SHP77 (cell line): ENCODE measurements at regions not wholly inside any gene's neighbourhood (a gene's known extent, or its start where the extent isn't known, plus 50 kb on each side); places are given as distances from the start of the nearest gene placed in this dataset.
"Not testable (repeated sequence)": the region's sequence is repeated elsewhere in the genome, so short reads cannot be mapped to it uniquely, and the experiment has no call there.

Experiments used
- DNase-seq, 2 experiments: peaks; one replicate each; lab custom pipeline; 2025; lab: John Stamatoyannopoulos, UW

- DNase-seq, result not testable (repeated sequence)
These were observed 100.5 kb upstream of the PZP start for GRCh38 chr12:9308745-9309144.

- DNase-seq, result not testable (repeated sequence)
These were observed 100.0 kb upstream of the PZP start for GRCh38 chr12:9308163-9308562.

DNA sequence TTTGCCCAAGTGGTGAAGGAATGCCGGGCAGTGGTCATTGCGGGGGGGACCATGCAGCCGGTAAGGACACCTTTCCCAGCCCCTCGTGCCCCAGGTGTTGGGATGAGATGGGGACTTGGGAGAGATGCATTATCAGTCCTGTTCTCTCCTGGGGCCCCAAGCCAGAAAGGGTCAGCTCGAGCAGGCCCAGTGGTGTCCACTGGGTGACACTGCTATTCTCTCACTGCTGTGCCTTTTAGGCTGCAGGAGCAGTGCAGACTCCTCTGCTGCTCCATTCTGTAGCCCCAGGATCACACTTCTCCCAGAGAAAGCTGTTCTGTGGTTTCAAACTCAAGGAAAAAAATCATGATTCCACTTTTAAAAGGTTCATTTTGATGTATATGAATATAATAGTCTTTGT, 99.1 kb upstream of the PZP start:
- DNase-seq, result not testable (repeated sequence)

DNA sequence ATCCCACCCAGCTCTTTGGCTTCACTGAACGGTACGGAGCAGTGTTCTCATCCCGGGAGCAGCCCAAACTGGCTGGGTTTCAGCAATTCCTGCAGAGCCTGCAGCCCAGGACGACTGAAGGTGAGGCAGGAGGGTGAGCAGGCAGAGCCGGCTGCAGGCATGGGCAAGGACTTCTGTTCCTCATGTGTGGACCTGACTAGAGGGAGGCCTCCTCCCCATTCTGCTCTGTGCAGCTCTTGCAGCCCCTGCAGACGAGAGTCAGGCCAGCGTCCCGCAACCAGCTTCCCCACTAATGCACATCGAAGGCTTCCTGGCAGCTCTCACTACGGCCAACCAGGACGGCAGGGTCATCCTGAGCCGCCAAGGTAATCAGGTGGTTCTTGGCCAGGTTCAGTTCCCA, 97.8 kb upstream of the PZP start:
- not testable (repeated sequence) for DNase-seq

DNA sequence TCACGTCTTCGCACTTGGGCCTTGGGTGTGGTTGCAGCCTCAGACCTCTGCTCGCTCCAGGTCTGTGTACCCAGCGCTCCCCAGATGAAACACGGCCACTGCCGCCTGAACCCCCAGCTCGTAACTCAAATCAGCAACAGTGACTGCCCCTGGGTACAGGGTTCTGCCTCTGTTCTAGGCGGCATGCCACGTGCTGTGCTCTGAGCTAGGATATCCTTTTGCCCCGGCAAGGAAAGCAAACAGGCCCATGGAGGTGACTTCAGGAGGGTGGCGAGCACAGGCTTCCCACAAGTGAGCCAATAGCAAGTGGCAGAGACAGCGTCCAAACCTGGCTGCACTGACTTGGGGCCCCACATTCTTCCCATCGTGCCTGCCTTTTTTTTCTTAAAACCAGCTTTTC, 96.3 kb upstream of the PZP start:
- not testable (repeated sequence) for DNase-seq

- not testable (repeated sequence) for DNase-seq
These were observed 87.7 kb upstream of the PZP start for GRCh38 chr12:9295872-9296271.

GRCh38 chr12:9294072-9294620, 86.0 kb upstream of the PZP start:
- DNase-seq, result not testable (repeated sequence)

DNA sequence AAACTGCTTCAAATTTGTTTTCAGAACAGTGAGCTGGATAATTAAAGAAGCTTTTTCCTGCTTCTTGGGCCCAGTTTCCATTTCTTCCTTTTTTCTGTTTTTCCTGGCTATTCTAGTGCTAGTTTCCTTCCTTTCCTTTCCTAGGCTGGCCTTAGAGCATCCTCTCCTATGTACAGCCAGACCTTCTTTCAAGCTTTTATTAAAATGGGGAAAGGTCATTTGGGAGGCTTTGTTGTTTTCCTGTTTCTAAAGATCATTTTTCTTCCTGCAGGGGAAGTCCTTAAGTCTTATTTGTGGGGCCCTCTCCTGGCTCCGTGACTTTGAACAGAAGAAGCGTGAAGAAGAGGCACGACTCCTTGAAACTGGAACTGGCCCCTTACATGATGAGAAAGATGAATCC, 85.2 kb upstream of the PZP start:
- DNase-seq, result not testable (repeated sequence)

DNA sequence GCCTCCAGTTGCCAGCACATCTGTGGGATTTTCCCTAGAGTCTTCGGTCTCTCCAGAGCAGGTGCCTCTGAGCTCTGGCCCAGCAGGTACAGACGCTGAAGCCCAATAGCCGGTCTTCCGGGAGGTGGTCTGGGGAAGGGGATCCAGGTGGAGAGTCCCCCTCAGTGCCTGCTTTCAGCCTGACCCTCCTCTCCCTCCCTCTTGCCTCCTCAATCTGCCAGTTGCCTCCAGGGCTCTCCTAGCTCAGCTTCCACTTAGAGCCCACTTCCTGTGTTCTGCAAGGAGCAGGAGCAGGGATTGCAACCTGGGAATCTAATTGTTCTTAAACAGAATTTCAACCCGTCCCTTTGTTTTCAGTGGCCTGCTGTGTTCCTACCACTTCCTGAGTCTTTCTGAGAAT, 81.8 kb upstream of the PZP start:
- not testable (repeated sequence) for DNase-seq

DNA sequence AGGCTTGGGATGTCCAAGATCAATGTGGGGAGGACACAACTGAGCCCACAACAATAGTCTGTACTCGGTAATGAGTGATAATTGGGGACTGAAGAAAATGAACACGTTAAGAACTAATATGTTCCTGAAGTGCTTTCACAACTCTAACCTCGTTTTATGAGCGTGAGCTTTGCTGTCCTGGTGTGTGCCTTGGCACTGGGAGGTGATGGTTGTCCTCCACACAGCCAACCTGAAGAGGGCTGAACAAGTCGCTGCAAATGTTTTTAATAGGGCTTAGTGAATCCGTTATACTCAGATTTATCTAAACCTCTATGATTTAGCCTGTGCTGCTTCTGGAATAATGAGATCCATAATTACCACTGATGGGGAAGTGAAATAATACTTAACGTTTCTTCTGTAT, 76.5 kb upstream of the PZP start:
- not testable (repeated sequence) for DNase-seq

GRCh38 chr12:9284197-9284596, 76.0 kb upstream of the PZP start:
- peak in 1 of 2 experiments; percentile 1 for DNase-seq

DNA sequence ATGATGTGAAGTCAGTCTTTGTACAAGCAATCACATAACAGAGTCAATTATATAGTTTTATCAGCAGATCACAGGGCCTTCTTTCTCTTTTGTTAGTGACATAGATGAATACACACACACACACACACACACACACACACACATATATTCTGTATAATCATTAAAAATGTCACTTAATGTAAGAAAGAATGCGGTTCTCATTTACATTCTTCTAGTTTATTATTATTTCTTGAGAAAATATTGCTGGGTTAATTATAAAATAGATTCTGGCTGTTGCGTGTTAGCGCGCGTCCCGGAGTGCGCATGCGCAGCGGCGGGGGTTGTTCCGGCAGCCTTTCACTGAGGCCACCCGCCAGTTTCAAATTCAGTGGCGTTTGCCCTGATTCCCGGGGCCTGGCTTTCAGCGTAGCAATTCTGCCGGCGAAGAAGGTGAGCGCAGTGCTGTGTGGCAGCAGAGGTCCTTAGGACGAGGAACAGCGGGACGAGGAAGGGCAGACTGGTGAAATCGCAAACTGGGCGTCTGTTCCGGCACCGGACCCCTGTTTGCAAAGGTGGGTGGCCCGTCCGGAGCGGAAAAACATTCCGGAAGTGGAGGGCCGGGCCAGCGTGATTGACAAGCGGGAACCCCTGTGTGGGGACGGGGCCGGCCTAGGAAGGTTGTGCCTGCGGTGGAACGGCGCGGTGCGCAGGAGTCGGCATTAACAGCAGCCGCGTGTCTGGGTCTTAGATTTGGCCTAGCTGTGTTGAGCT, 75.3 kb upstream of the PZP start:
- peak; percentile 58 to 62 for DNase-seq

DNA sequence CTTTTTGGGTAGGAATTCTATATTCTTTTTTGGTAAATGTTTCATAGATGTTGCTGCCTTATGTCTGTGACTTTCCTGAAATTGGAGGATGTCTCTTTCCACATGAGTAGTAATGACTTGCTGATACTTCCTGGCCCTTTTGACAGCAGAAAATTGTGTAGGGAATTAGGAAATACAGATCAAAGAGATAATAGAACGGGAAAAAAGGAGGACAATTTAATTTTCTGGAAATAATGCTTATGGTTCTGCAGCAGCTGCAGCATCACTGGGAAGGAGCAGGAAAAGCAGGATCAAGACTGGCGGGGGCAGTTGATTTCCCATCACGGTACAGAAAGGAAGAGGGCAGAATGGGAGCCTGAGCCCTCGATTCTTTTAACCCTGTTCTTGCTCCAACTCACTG, 68.8 kb upstream of the PZP start:
- no peak for DNase-seq

GRCh38 chr12:9273276-9273675, 65.1 kb upstream of the PZP start:
- DNase-seq, result no peak

GRCh38 chr12:9271875-9272274, 63.7 kb upstream of the PZP start:
- no peak for DNase-seq

DNA sequence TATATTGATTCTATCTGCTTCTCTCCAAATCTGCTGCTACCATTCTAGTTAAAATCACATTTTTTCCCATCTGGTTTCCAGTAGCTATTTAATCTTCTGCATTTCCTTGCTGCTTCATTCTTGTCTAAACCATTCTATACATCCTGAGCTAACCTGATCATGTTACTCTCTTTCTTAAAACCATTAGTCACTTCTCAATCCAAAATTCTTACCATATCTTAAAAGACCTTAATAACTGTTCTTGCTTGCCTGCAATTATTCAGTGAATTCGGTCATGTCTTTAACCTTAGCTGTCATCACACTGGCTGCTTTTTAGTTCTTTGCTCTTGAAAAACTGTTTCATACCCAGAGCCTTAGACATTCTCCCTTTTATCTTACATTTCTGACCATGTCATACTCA, 56.4 kb upstream of the PZP start:
- no peak for DNase-seq

- DNase-seq, result no peak
These were observed 52.7 kb upstream of the PZP start for GRCh38 chr12:9260931-9261330.

- no peak for DNase-seq
These were observed 50.5 kb upstream of the PZP start for GRCh38 chr12:9258676-9259075.
